Mucosa of gallbladder (tissue), 1 donor: ENCODE measurements at regions not wholly inside any gene's neighbourhood (a gene's known extent, or its start where the extent isn't known, plus 50 kb on each side); places are given as distances from the start of the nearest gene placed in this dataset.
"Not testable (repeated sequence)": the region's sequence is repeated elsewhere in the genome, so short reads cannot be mapped to it uniquely, and the experiment has no call there.

Experiments used
- DNase-seq: peaks from one replicate; pipeline ENCODE4 v3.0.0-alpha.2; 2020; ENCODE audit warnings: low spot score
- donor health status: DM: no; HTN: no; CAD: no.

GRCh38 chr5:177664737-177665136 is 64.8 kb downstream of the B4GALT7 start:
- not testable (repeated sequence) for DNase-seq

GRCh38 chr5:177665172-177665571 is 65.2 kb downstream of the B4GALT7 start:
- not testable (repeated sequence) for DNase-seq

- not testable (repeated sequence) for DNase-seq
Observed at GRCh38 chr5:177665960-177666359, 66.0 kb downstream of the B4GALT7 start.

- not testable (repeated sequence) for DNase-seq
Observed at GRCh38 chr5:177671035-177671754, 71.3 kb downstream of the B4GALT7 start.

GRCh38 chr5:177671755-177672690 is 72.1 kb downstream of the B4GALT7 start:
- DNase-seq = peak; percentile 53
